ENCODE measurements at regions not wholly inside any gene's neighbourhood (a gene's known extent, or its start where the extent isn't known, plus 50 kb on each side); places are given as distances from the start of the nearest gene placed in this dataset.

DNA sequence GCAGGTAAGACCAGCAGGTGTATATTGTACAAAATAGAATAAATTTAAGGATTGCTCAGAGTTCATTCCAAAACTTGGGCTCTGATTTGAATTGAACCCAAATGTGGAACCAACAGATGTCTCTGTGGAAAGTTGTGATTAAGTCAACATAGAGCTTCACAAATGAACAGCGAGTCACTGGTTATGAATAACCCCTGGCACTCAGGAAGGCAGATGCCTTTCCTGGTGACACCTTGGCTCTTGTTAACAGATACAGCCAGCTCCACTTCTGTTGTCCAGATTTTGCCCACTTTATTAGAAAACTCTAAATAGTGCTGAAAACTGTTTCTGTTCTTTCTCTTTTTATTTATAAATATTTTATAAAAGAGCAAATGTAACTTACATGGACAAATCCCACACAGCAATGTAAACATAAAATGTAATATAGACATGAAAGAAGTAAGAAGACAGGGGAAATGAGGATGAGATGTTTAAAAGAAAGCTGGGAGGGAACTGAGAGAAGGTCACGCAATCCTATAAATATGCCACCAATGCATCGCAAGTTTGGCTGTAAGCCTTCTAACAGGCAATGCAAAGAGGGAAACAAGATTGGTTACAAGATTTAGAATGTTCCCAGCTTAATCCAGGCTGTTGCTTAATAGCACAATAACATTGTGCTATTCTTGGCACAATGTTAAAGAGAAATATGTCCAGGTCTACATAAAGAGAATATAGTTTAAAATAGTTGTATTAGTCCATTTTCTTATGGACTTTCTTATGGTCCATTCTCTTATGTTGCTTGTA, 495.5 kb downstream of the TAFA4 start:
- no peak for DNase-seq
- intact Hi-C loops (cut with DNase I, micrococcal nuclease), result no loop called here
- TF ChIP-seq, protein P1, sequence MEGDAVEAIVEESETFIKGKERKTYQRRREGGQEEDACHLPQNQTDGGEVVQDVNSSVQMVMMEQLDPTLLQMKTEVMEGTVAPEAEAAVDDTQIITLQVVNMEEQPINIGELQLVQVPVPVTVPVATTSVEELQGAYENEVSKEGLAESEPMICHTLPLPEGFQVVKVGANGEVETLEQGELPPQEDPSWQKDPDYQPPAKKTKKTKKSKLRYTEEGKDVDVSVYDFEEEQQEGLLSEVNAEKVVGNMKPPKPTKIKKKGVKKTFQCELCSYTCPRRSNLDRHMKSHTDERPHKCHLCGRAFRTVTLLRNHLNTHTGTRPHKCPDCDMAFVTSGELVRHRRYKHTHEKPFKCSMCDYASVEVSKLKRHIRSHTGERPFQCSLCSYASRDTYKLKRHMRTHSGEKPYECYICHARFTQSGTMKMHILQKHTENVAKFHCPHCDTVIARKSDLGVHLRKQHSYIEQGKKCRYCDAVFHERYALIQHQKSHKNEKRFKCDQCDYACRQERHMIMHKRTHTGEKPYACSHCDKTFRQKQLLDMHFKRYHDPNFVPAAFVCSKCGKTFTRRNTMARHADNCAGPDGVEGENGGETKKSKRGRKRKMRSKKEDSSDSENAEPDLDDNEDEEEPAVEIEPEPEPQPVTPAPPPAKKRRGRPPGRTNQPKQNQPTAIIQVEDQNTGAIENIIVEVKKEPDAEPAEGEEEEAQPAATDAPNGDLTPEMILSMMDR (IDR thresholded peaks at IDR 0.05), result no peak

DNA sequence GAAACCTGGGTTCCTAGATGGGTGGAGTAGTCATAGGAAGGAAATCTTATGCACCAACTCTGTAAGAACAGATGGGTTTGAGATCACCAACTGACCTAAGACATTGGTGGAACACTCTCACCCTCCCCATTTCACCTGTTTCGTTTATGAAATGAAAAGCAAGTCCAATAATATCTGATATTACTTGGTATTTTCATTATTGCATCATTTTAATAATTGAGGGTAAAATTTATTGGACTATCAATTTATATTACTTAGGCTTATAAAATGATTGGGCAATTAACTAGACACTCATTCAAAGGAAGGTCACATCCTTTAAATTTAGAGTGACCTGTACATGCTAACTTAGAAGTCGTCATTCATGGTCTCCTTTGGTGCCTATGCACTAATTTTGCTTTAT, 503.9 kb downstream of the TAFA4 start:
- no peaks in the 10 kb centered on the region for H3K9me3 ChIP-seq
- intact Hi-C loops (cut with DNase I, micrococcal nuclease), result no loop called here
- DNase-seq (no peak), ATAC-seq (no peak)
- TF ChIP-seq, protein P1 (IDR thresholded peaks at IDR 0.05), result no peak
- no peaks in the 10 kb centered on the region for H3K4me1 ChIP-seq (ENCODE audit: low read depth)
- no peaks in the 10 kb centered on the region for H3K36me3 ChIP-seq (ENCODE audit: low read depth)
- H3K4me3 ChIP-seq, result no peak overlapping the region

More for the DNA sequence above, 495.5 kb downstream of the TAFA4 start:
- no peaks in the 10 kb centered on the region for H3K36me3 ChIP-seq (ENCODE audit: low read depth)
- H3K4me3 ChIP-seq, result no peak overlapping the region
- no peaks in the 10 kb centered on the region for H3K4me1 ChIP-seq (ENCODE audit: low read depth)
- no peaks in the 10 kb centered on the region for H3K9me3 ChIP-seq
- ATAC-seq, result no peak

DNA sequence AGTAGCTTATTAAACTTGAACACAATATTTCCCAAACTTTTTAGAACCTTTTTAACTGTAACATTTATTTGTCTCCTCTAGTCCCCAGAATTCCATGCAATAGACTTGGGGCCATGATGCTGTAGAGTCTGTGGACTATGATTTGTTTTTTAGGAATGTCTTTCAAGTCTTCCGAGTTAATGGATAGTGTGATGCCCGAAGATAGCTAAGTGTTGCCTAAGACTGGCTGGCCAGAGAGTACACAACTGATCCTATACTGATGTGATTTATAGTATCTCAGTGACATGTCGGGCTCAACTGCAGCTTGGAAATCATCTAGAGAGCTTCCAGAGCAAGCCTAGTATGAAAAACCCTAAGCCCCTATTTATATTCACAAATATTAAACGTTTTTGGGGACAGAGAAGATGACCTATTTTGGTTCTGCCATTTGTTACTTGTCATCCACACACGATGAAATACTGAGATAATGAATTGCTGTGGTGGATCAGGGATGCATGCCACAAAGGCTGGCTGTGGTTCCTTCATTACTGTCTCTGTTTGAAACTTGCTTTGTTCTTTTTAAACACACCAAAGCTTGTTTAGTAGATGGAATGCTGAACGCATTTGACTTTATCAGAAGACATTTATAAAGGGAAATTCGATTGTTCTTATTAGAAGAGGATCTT, 507.4 kb downstream of the TAFA4 start:
- Histone ChIP-seq H3K4me1 (ENCODE audit: low read depth) (no peaks in the 10 kb centered on the region), H3K9me3 (no peaks in the 10 kb centered on the region), H3K4me3 (no peak overlapping the region), H3K36me3 (ENCODE audit: low read depth) (no peaks in the 10 kb centered on the region)
- TF ChIP-seq, protein P1 (IDR thresholded peaks at IDR 0.05), result no peak
- intact Hi-C loops (cut with DNase I, micrococcal nuclease), result no loop called here
- no peak for ATAC-seq
- no peak for DNase-seq

DNA sequence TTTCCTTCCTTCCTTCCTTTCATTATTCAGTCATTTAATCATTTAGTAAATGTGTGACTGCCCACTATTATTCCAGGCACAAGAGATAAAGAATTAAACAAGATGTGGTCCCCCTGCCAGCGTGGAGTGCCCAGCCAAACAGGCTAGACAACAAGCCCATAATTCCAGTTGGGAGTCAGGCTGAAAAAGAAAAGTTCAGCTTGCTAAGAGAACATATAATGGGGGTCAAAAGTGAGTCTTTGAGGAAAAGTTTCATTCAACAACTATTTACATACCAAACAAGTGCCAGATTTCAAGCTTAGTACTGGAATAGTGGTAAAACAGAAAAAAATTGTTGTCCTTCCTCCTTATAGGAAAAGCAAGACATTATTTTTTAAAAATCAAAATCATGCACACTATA, 523.7 kb downstream of the TAFA4 start:
- intact Hi-C loops (cut with DNase I, micrococcal nuclease), result no loop called here
- Histone ChIP-seq H3K9me3 (no peaks in the 10 kb centered on the region), H3K4me1 (ENCODE audit: low read depth) (no peaks in the 10 kb centered on the region), H3K36me3 (ENCODE audit: low read depth) (no peaks in the 10 kb centered on the region), H3K4me3 (no peak overlapping the region)
- ATAC-seq (no peak), DNase-seq (no peak)
- TF ChIP-seq, protein P1 (IDR thresholded peaks at IDR 0.05), result no peak

DNA sequence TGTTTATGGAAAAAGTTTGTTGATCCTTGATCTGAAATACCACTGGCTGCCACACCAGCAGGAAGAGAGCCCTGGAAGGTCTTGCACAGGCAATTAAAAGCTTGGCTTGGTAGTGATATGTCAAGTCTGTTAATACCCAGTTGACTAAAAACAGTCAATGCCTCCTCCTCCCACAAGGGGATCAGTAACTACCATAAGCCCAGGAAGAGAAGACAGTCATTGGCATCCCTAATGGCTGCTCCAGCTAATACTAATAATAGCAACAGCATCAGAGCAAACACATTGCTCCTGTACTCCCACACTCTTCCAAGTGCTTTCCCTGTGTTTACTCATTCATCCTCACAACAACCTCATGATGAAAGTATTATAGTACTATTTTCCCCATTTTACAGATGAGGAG, 528.6 kb downstream of the TAFA4 start:
- no peaks in the 10 kb centered on the region for H3K36me3 ChIP-seq (ENCODE audit: low read depth)
- ATAC-seq, result no peak
- H3K9me3 ChIP-seq, result no peaks in the 10 kb centered on the region
- TF ChIP-seq, protein P1 (IDR thresholded peaks at IDR 0.05), result no peak
- no peaks in the 10 kb centered on the region for H3K4me1 ChIP-seq (ENCODE audit: low read depth)
- no peak overlapping the region for H3K4me3 ChIP-seq
- no peak for DNase-seq
- intact Hi-C loops (cut with DNase I, micrococcal nuclease), result no loop called here

Measured in mucosa of descending colon (tissue), 3 donors.